Fibroblast of lung (primary cell): ENCODE measurements at regions not wholly inside any gene's neighbourhood (a gene's known extent, or its start where the extent isn't known, plus 50 kb on each side); places are given as distances from the start of the nearest gene placed in this dataset.

Experiments used
- EZH2 ChIP-seq: IDR thresholded peaks from 2 replicates; pipeline ENCODE4 v1.5.1; 2012; ENCODE audit warnings: low read length, control low read depth, mild to moderate bottlenecking; ENCODE audit errors: missing control alignments
- TF ChIP-seq, protein P1 (sequence below), 2 donors: IDR thresholded peaks in 1 of 2; conservative IDR thresholded peaks in 1 of 2; 1 replicate in 1 of 2; 2 replicates in 1 of 2; pipeline ENCODE4 v1.5.1; 2011 to 2012; ENCODE audit warnings: low read length in 2 of 2, control low read depth in 1 of 2, inconsistent platforms in 1 of 2, low read depth in 1 of 2, mild to moderate bottlenecking in 1 of 2

DNA sequence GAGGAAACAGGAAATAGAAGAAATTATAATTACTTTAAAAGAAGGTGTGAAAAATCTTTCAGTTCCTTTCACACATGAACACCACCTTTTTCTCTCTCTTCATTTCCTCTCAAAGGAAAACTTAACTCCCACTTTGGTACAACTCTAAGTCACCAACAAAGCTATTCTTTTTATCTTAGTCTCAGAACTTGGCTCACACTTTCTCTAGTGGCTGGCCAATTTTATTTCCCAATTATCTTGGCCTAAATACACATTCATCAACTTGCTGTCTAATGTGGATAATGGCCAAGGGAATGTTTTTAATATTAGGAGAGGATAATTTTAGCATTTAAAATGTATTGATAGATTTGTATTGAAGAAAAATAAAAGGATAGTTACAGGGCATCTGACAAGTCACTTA is 64.5 kb upstream of the NAV3 start:
- TF ChIP-seq, protein P1, sequence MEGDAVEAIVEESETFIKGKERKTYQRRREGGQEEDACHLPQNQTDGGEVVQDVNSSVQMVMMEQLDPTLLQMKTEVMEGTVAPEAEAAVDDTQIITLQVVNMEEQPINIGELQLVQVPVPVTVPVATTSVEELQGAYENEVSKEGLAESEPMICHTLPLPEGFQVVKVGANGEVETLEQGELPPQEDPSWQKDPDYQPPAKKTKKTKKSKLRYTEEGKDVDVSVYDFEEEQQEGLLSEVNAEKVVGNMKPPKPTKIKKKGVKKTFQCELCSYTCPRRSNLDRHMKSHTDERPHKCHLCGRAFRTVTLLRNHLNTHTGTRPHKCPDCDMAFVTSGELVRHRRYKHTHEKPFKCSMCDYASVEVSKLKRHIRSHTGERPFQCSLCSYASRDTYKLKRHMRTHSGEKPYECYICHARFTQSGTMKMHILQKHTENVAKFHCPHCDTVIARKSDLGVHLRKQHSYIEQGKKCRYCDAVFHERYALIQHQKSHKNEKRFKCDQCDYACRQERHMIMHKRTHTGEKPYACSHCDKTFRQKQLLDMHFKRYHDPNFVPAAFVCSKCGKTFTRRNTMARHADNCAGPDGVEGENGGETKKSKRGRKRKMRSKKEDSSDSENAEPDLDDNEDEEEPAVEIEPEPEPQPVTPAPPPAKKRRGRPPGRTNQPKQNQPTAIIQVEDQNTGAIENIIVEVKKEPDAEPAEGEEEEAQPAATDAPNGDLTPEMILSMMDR (conservative IDR thresholded peaks at IDR 0.05 in 1 of 2, IDR thresholded peaks at IDR 0.05 in 1 of 2; ENCODE audit: low read depth in 1 of 2, low read length in 2 of 2): no peak
- TF ChIP-seq EZH2: no peak
